A673 (cell line): ENCODE measurements at regions not wholly inside any gene's neighbourhood (a gene's known extent, or its start where the extent isn't known, plus 50 kb on each side); places are given as distances from the start of the nearest gene placed in this dataset.

Experiments
- BruUV-seq: library from RNA; stranded (reverse); fragments of 400-500 nt; replicated peaks from 2 replicates; lab custom pipeline; 2021; lab: Mats Ljungman, UMichigan
- CTCF ChIA-PET: fragments of 300-600 bp; sonication (Branson Sonifier 250); formaldehyde crosslinking; loops from one replicate; lab custom pipeline; 2022; ENCODE audit warnings: antibody characterized with exemption; lab: Charles Lee
- POLR2A ChIA-PET: fragments of 300-600 bp; sonication (Branson Sonifier 250); formaldehyde crosslinking; loops from one replicate; lab custom pipeline; 2022; ENCODE audit warnings: antibody characterized with exemption; ENCODE audit not compliant: low non-redundant PET; lab: Charles Lee
- DNase-seq: peaks from one replicate; pipeline ENCODE4 v3.0.0-alpha.2; 2015; ENCODE audit warnings: low spot score
- H3K27ac ChIP-seq: fragments of 200-600 bp; sonication (generic); 2 replicates; pipeline ENCODE4 v1.5.1; 2016; ENCODE audit warnings: mixed run types, low read depth, mild to moderate bottlenecking, mixed read lengths, antibody characterized with exemption, low read length; ENCODE audit not compliant: poor library complexity, severe bottlenecking
- H3K27me3 ChIP-seq: fragments of 200-600 bp; sonication (generic); replicated peaks from 2 replicates; pipeline ENCODE4 v1.6.1; 2017; ENCODE audit warnings: mixed run types, low read depth, mild to moderate bottlenecking, mixed read lengths, antibody characterized with exemption, low read length; ENCODE audit not compliant: insufficient read depth, poor library complexity
- H3K36me3 ChIP-seq: fragments of 200-600 bp; sonication (generic); 2 replicates; pipeline ENCODE4 v1.6.1; 2016; ENCODE audit warnings: mixed run types, mild to moderate bottlenecking, mixed read lengths, antibody characterized with exemption, low read length; ENCODE audit not compliant: insufficient read depth, poor library complexity, severe bottlenecking
- H3K4me1 ChIP-seq: fragments of 200-600 bp; sonication (generic); 2 replicates; pipeline ENCODE4 v1.6.1; 2017; ENCODE audit warnings: mixed run types, mild to moderate bottlenecking, mixed read lengths, antibody characterized with exemption, low read length; ENCODE audit not compliant: insufficient read depth, poor library complexity, severe bottlenecking
- H3K4me3 ChIP-seq: fragments of 200-600 bp; sonication (generic); 2 replicates; pipeline ENCODE4 v1.5.1; 2016; ENCODE audit warnings: low read depth, mixed run types, mild to moderate bottlenecking, mixed read lengths, low read length; ENCODE audit not compliant: poor library complexity, severe bottlenecking
- H3K9me3 ChIP-seq: fragments of 200-600 bp; sonication (generic); 2 replicates; pipeline ENCODE4 v1.6.1; 2016; ENCODE audit warnings: mixed run types, low read depth, mild to moderate bottlenecking, mixed read lengths, antibody characterized with exemption, low read length; ENCODE audit not compliant: poor library complexity, severe bottlenecking
- CTCF ChIP-seq: fragments of 300-800, 200-600 bp; sonication (generic); conservative IDR thresholded peaks from 2 replicates; pipeline ENCODE4 v1.5.1; 2017; ENCODE audit warnings: low read depth, mild to moderate bottlenecking, antibody characterized with exemption, low read length, moderate library complexity, mixed read lengths
- EZH2 ChIP-seq: fragments of 200-600 bp; sonication (generic); IDR thresholded peaks from 2 replicates; pipeline ENCODE4 v1.6.1; 2017; ENCODE audit warnings: borderline replicate concordance, low read depth, mild to moderate bottlenecking, mixed read lengths, antibody characterized with exemption, low read length; ENCODE audit not compliant: poor library complexity, severe bottlenecking
- intact Hi-C: fragments of 100-400 bp; cut with micrococcal nuclease; formaldehyde crosslinking; loops from one replicate; pipeline ENCODE4 v1.10.0; 2022; ENCODE audit not compliant: unreplicated experiment

- ChIA-PET POLR2A (no interaction called here), CTCF (no interaction called here)
- Histone ChIP-seq H3K9me3 (no peaks in the 10 kb centered on the region), H3K4me1 (no peaks in the 10 kb centered on the region), H3K27ac (no peak overlapping the region), H3K4me3 (no peak overlapping the region), H3K36me3 (no peaks in the 10 kb centered on the region), H3K27me3 (no peaks in the 10 kb centered on the region)
- intact Hi-C loops = no loop called here
- DNase-seq = no peak
- no TSS peak for BruUV-seq
- TF ChIP-seq CTCF (no peak), EZH2 (no peak)
Measured at GRCh38 chr7:42993038-42993437, 60.9 kb downstream of the MRPL32 start.

GRCh38 chr7:42994096-42994495 lies 61.9 kb downstream of the MRPL32 start:
- Histone ChIP-seq H3K9me3 (no peaks in the 10 kb centered on the region), H3K27ac (no peak overlapping the region), H3K4me1 (no peaks in the 10 kb centered on the region), H3K4me3 (no peak overlapping the region), H3K27me3 (no peaks in the 10 kb centered on the region), H3K36me3 (no peaks in the 10 kb centered on the region)
- no peak for DNase-seq
- ChIA-PET POLR2A (interaction anchor here (0.6 kb wide), 1 partner anchor 1496 kb away, joined by 3 read pairs; no protein-coding TSS in a partner anchor), CTCF (interaction anchor here (0.6 kb wide), 1 partner anchor 875 kb away, joined by 4 read pairs; the partner anchor contains the start of gene MRPS24)
- BruUV-seq = no TSS peak
- intact Hi-C loops = no loop called here
- TF ChIP-seq EZH2 (no peak), CTCF (no peak)

- Histone ChIP-seq H3K27ac (no peak overlapping the region), H3K27me3 (no peaks in the 10 kb centered on the region), H3K36me3 (no peaks in the 10 kb centered on the region), H3K4me3 (no peak overlapping the region), H3K4me1 (no peaks in the 10 kb centered on the region), H3K9me3 (no peaks in the 10 kb centered on the region)
- intact Hi-C loops = no loop called here
- TF ChIP-seq CTCF = no peak
- TF ChIP-seq EZH2 = no peak
- no peak for DNase-seq
- ChIA-PET CTCF (no interaction called here), POLR2A (no interaction called here)
- BruUV-seq = no TSS peak
Measured at GRCh38 chr7:42997611-42998010, 65.4 kb downstream of the MRPL32 start.
